K562 (cell line): ENCODE measurements at regions not wholly inside any gene's neighbourhood (a gene's known extent, or its start where the extent isn't known, plus 50 kb on each side); places are given as distances from the start of the nearest gene placed in this dataset.

Experiments
- FOS ChIP-seq: IDR thresholded peaks from 3 replicates; pipeline ENCODE4 v1.6.1; 2011; ENCODE audit not compliant: insufficient read length; ENCODE audit errors: extremely low read depth
- SRSF1 ChIP-seq: fragments of 200-400 bp; formaldehyde crosslinking; IDR thresholded peaks from 2 replicates; pipeline ENCODE4 v1.6.1; 2017; ENCODE audit warnings: mild to moderate bottlenecking, low read depth, low read length, moderate library complexity
- TEAD1 ChIP-seq, 2 experiments: fragments of 450-650 bp in 1 of 2; sonication (generic) in 1 of 2; formaldehyde crosslinking; IDR thresholded peaks; 2 replicates each; pipeline versions ENCODE4 v1.4.0 to v1.8.0; 2020 to 2022; ENCODE audit warnings: mild to moderate bottlenecking in 2 of 2, missing genetic modification reagents in 1 of 2
- XRCC5 ChIP-seq: fragments of 200-400 bp; formaldehyde crosslinking; IDR thresholded peaks from 2 replicates; pipeline ENCODE4 v1.6.1; 2017; ENCODE audit warnings: low read depth, mild to moderate bottlenecking, low read length
- TF ChIP-seq, protein P1 (sequence below), 3 experiments: fragments of 200-800 bp in 1 of 3; fragments of 250-450 bp in 1 of 3; fragments of 450-650 bp in 1 of 3; sonication (Bioruptor Pico) in 1 of 3; sonication (Bioruptor generic) in 1 of 3; formaldehyde crosslinking in 1 of 3; IDR thresholded peaks; 2 replicates each; pipeline versions ENCODE4 v1.6.1 to v1.8.0; 2016 to 2022; ENCODE audit warnings: mild to moderate bottlenecking in 2 of 3, missing genetic modification characterization in 2 of 3, missing compliant biosample characterization in 1 of 3, moderate library complexity in 1 of 3
- TF ChIP-seq, protein P2 (sequence below), 3 experiments: IDR thresholded peaks in 2 of 3; conservative IDR thresholded peaks in 1 of 3; 2 replicates each; pipeline ENCODE4 v1.5.1; 2011 to 2012; ENCODE audit warnings: low read length in 3 of 3, mild to moderate bottlenecking in 3 of 3, control low read depth in 2 of 3, improper control_type of control experiment in 1 of 3, inconsistent platforms in 1 of 3, low read depth in 1 of 3, mixed read lengths in 1 of 3, moderate library complexity in 1 of 3; ENCODE audit not compliant: insufficient read depth in 2 of 3

DNA sequence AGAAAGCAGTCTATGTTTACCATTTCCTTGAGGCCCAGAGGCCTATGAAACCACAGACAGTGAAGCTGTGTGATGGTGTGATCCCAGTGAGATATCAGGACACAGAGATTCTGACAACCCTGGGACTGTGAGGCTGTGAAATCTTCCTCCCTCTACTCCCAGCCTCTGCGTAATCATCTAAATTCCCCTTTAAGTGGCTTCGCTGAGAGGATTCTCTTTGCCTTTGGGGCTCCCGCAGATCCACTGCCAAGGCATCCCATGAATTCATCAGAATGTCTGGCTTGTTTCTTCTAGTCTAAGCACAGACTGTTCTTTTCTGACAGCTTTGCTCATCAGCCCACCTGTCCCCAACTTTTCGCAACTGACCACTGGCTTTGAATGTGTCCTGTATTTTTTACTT is 901.2 kb upstream of the NR2F2 start:
- TF ChIP-seq SRSF1 (no peak), XRCC5 (no peak), FOS (no peak), TEAD1 (CRISPR knock-in tag; IDR thresholded peaks at IDR 0.05) (no peak)
- TF ChIP-seq, protein P1, sequence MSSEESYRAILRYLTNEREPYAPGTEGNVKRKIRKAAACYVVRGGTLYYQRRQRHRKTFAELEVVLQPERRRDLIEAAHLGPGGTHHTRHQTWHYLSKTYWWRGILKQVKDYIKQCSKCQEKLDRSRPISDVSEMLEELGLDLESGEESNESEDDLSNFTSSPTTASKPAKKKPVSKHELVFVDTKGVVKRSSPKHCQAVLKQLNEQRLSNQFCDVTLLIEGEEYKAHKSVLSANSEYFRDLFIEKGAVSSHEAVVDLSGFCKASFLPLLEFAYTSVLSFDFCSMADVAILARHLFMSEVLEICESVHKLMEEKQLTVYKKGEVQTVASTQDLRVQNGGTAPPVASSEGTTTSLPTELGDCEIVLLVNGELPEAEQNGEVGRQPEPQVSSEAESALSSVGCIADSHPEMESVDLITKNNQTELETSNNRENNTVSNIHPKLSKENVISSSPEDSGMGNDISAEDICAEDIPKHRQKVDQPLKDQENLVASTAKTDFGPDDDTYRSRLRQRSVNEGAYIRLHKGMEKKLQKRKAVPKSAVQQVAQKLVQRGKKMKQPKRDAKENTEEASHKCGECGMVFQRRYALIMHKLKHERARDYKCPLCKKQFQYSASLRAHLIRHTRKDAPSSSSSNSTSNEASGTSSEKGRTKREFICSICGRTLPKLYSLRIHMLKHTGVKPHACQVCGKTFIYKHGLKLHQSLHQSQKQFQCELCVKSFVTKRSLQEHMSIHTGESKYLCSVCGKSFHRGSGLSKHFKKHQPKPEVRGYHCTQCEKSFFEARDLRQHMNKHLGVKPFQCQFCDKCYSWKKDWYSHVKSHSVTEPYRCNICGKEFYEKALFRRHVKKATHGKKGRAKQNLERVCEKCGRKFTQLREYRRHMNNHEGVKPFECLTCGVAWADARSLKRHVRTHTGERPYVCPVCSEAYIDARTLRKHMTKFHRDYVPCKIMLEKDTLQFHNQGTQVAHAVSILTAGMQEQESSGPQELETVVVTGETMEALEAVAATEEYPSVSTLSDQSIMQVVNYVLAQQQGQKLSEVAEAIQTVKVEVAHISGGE (CRISPR knock-in tag; IDR thresholded peaks at IDR 0.05), result no peak
- TF ChIP-seq, protein P2, sequence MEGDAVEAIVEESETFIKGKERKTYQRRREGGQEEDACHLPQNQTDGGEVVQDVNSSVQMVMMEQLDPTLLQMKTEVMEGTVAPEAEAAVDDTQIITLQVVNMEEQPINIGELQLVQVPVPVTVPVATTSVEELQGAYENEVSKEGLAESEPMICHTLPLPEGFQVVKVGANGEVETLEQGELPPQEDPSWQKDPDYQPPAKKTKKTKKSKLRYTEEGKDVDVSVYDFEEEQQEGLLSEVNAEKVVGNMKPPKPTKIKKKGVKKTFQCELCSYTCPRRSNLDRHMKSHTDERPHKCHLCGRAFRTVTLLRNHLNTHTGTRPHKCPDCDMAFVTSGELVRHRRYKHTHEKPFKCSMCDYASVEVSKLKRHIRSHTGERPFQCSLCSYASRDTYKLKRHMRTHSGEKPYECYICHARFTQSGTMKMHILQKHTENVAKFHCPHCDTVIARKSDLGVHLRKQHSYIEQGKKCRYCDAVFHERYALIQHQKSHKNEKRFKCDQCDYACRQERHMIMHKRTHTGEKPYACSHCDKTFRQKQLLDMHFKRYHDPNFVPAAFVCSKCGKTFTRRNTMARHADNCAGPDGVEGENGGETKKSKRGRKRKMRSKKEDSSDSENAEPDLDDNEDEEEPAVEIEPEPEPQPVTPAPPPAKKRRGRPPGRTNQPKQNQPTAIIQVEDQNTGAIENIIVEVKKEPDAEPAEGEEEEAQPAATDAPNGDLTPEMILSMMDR (IDR thresholded peaks at IDR 0.05 in 2 of 3, conservative IDR thresholded peaks at IDR 0.05 in 1 of 3; ENCODE audit: insufficient read depth in 2 of 3, low read depth in 1 of 3, low read length in 3 of 3), result no peak
